ENCODE measurements at regions not wholly inside any gene's neighbourhood (a gene's known extent, or its start where the extent isn't known, plus 50 kb on each side); places are given as distances from the start of the nearest gene placed in this dataset.

GRCh38 chr1:79815115-79815514 lies 808.6 kb upstream of the ADGRL4 start:
- no peaks in the 10 kb centered on the region for H3K9me3 ChIP-seq
- H3K36me3 ChIP-seq = no peaks in the 10 kb centered on the region
- peaks cover 4 to 9% of the 10 kb centered on the region in 2 donors for H3K4me1 ChIP-seq (ENCODE audit: control insufficient read depth in 1 of 2, low read depth in 2 of 2)
- DNase-seq (ENCODE audit: low spot score) (no peak), ATAC-seq (ENCODE audit: insufficient number of reproducible peaks, low FRiP score, low read depth) (no peak)
- H3K4me3 ChIP-seq = no peak overlapping the region
- H3K27ac ChIP-seq = no peak overlapping the region
- H3K27me3 ChIP-seq (replicated peaks; ENCODE audit: insufficient read depth) = no peaks in the 10 kb centered on the region
- TF ChIP-seq, protein P1, sequence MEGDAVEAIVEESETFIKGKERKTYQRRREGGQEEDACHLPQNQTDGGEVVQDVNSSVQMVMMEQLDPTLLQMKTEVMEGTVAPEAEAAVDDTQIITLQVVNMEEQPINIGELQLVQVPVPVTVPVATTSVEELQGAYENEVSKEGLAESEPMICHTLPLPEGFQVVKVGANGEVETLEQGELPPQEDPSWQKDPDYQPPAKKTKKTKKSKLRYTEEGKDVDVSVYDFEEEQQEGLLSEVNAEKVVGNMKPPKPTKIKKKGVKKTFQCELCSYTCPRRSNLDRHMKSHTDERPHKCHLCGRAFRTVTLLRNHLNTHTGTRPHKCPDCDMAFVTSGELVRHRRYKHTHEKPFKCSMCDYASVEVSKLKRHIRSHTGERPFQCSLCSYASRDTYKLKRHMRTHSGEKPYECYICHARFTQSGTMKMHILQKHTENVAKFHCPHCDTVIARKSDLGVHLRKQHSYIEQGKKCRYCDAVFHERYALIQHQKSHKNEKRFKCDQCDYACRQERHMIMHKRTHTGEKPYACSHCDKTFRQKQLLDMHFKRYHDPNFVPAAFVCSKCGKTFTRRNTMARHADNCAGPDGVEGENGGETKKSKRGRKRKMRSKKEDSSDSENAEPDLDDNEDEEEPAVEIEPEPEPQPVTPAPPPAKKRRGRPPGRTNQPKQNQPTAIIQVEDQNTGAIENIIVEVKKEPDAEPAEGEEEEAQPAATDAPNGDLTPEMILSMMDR (IDR thresholded peaks at IDR 0.05) = no peak

DNA sequence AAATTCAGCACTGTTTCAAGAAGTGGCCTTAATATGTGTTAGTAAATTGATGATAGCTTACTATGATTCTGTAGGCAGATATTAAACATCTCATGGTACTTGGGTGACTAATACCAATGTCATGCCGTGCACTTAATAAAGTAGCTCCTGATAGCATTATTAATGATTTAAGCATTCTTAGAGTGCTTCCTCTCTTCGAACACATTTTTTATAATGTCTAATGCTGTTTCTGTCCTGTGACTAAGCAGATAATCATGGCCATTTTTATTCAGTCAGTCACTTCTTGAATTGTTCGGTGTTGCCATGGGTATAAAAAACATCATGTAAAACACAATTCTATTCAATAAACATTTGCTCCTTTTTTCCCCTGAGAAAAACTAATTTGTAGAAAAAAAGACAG lies 804.6 kb upstream of the ADGRL4 start:
- Histone ChIP-seq H3K4me1 (ENCODE audit: control insufficient read depth in 1 of 2, low read depth in 2 of 2) (peaks cover 4 to 9% of the 10 kb centered on the region in 2 donors), H3K27me3 (replicated peaks; ENCODE audit: insufficient read depth) (no peaks in the 10 kb centered on the region), H3K4me3 (no peak overlapping the region), H3K9me3 (no peaks in the 10 kb centered on the region), H3K36me3 (no peaks in the 10 kb centered on the region), H3K27ac (no peak overlapping the region)
- no peak for DNase-seq (ENCODE audit: low spot score)
- no peak for ATAC-seq (ENCODE audit: insufficient number of reproducible peaks, low FRiP score, low read depth)
- TF ChIP-seq, protein P1 (IDR thresholded peaks at IDR 0.05) = no peak

- peaks cover 4 to 17% of the 10 kb centered on the region in 2 donors for H3K4me1 ChIP-seq (ENCODE audit: control insufficient read depth in 1 of 2, low read depth in 2 of 2)
- DNase-seq (ENCODE audit: low spot score) (no peak), ATAC-seq (ENCODE audit: insufficient number of reproducible peaks, low FRiP score, low read depth) (no peak)
- TF ChIP-seq, protein P1 (IDR thresholded peaks at IDR 0.05) = no peak
- no peak overlapping the region for H3K27ac ChIP-seq
- H3K27me3 ChIP-seq (replicated peaks; ENCODE audit: insufficient read depth) = no peaks in the 10 kb centered on the region
- no peaks in the 10 kb centered on the region for H3K9me3 ChIP-seq
- H3K36me3 ChIP-seq = no peaks in the 10 kb centered on the region
- H3K4me3 ChIP-seq = no peak overlapping the region
Measured at GRCh38 chr1:79808816-79809475, 802.4 kb upstream of the ADGRL4 start.

- Histone ChIP-seq H3K4me1 (ENCODE audit: control insufficient read depth in 1 of 2, low read depth in 2 of 2) (peaks cover 4 to 17% of the 10 kb centered on the region in 2 donors), H3K9me3 (no peaks in the 10 kb centered on the region), H3K27me3 (replicated peaks; ENCODE audit: insufficient read depth) (no peaks in the 10 kb centered on the region), H3K27ac (no peak overlapping the region), H3K4me3 (no peak overlapping the region), H3K36me3 (no peaks in the 10 kb centered on the region)
- DNase-seq (ENCODE audit: low spot score) = no peak
- TF ChIP-seq, protein P1 (IDR thresholded peaks at IDR 0.05) = no peak
- ATAC-seq (ENCODE audit: insufficient number of reproducible peaks, low FRiP score, low read depth) = no peak
Measured at GRCh38 chr1:79807816-79808215, 801.3 kb upstream of the ADGRL4 start.

- Histone ChIP-seq H3K4me1 (ENCODE audit: control insufficient read depth in 1 of 2, low read depth in 2 of 2) (peaks cover 0 to 7% of the 10 kb centered on the region in 2 donors), H3K27me3 (replicated peaks; ENCODE audit: insufficient read depth) (no peaks in the 10 kb centered on the region), H3K27ac (no peak overlapping the region), H3K36me3 (no peaks in the 10 kb centered on the region), H3K9me3 (no peaks in the 10 kb centered on the region), H3K4me3 (no peak overlapping the region)
- DNase-seq (ENCODE audit: low spot score) = no peak
- TF ChIP-seq, protein P1 (IDR thresholded peaks at IDR 0.05) = no peak
- no peak for ATAC-seq (ENCODE audit: insufficient number of reproducible peaks, low FRiP score, low read depth)
Measured at GRCh38 chr1:79797487-79797886, 791.0 kb upstream of the ADGRL4 start.
